Common myeloid progenitor, CD34-positive (primary cell): ENCODE measurements at regions not wholly inside any gene's neighbourhood (a gene's known extent, or its start where the extent isn't known, plus 50 kb on each side); places are given as distances from the start of the nearest gene placed in this dataset.

Experiments
- CTCF ChIA-PET: fragments of 350-600 bp; sonication (Branson Sonifier 250); formaldehyde crosslinking; loops from one replicate; lab custom pipeline; 2021; ENCODE audit warnings: antibody characterized with exemption; lab: Charles Lee
- POLR2A ChIA-PET: fragments of 350-600 bp; sonication (Branson Sonifier 250); formaldehyde crosslinking; loops from one replicate; lab custom pipeline; 2021; ENCODE audit warnings: antibody characterized with exemption; lab: Charles Lee
- DNase-seq, 3 donors: peaks; one replicate each; pipeline versions ENCODE4 v3.0.0 to v3.0.0-alpha.2; 2013
- H3K27ac ChIP-seq, 2 experiments: 1 replicate in 1 of 2; 2 replicates in 1 of 2; pipeline ENCODE4 v1.7.0; 2013; ENCODE audit warnings: inconsistent platforms in 2 of 2, low read length in 2 of 2, mild to moderate bottlenecking in 2 of 2, low read depth in 1 of 2, moderate library complexity in 1 of 2; ENCODE audit not compliant: severe bottlenecking in 2 of 2, insufficient read depth in 1 of 2, poor library complexity in 1 of 2
- H3K27me3 ChIP-seq, 5 experiments: replicated peaks in 2 of 5; 1 replicate in 3 of 5; 2 replicates in 2 of 5; pipeline versions ENCODE4 v1.6.1 to v1.7.0; 2013; ENCODE audit warnings: low read length in 4 of 5, mild to moderate bottlenecking in 2 of 5, moderate library complexity in 2 of 5, inconsistent platforms in 1 of 5; ENCODE audit not compliant: insufficient read depth in 5 of 5, control insufficient read depth in 4 of 5
- H3K36me3 ChIP-seq, 4 experiments: 1 replicate in 2 of 4; 2 replicates in 2 of 4; pipeline versions ENCODE4 v1.6.1 to v1.7.0; 2013; ENCODE audit warnings: low read length in 3 of 4, control low read depth in 1 of 4, mild to moderate bottlenecking in 1 of 4; ENCODE audit not compliant: control insufficient read depth in 4 of 4, insufficient read depth in 4 of 4
- H3K4me1 ChIP-seq, 4 experiments: 1 replicate in 3 of 4; 2 replicates in 1 of 4; pipeline versions ENCODE4 v1.6.1 to v1.7.1; 2013; ENCODE audit warnings: low read length in 3 of 4, mild to moderate bottlenecking in 3 of 4, control low read depth in 1 of 4, inconsistent platforms in 1 of 4, moderate library complexity in 1 of 4; ENCODE audit not compliant: control insufficient read depth in 4 of 4, insufficient read depth in 4 of 4; ENCODE audit errors: control extremely low read depth in 1 of 4
- H3K4me3 ChIP-seq, 7 experiments: 1 replicate in 4 of 7; 2 replicates in 3 of 7; pipeline versions ENCODE4 v1.5.1 to v1.7.0; 2013; ENCODE audit warnings: mild to moderate bottlenecking in 7 of 7, low read length in 6 of 7, moderate library complexity in 6 of 7, inconsistent platforms in 2 of 7, low read depth in 2 of 7, control low read depth in 1 of 7; ENCODE audit not compliant: insufficient read depth in 4 of 7, control insufficient read depth in 1 of 7; ENCODE audit errors: extremely low read depth in 1 of 7
- H3K9me3 ChIP-seq, 5 experiments: 1 replicate in 4 of 5; 2 replicates in 1 of 5; pipeline versions ENCODE4 v1.6.1 to v1.7.1; 2013; ENCODE audit warnings: low read length in 4 of 5, mild to moderate bottlenecking in 2 of 5, inconsistent platforms in 1 of 5, low read depth in 1 of 5, moderate library complexity in 1 of 5; ENCODE audit not compliant: control insufficient read depth in 4 of 5, insufficient read depth in 2 of 5; ENCODE audit errors: control extremely low read depth in 1 of 5
- WGBS: methylation state at CpG from one replicate; pipeline ENCODE4 v1.1.5; 2013; ENCODE audit not compliant: insufficient coverage; 5-methylcytosine and 5-hydroxymethylcytosine counted together

- no peak overlapping the region for H3K4me3 ChIP-seq
- WGBS: 93% methylated on average over 2 of the region's 2 CpGs
- no peaks in the 10 kb centered on the region for H3K27me3 ChIP-seq
- no peaks in the 10 kb centered on the region for H3K36me3 ChIP-seq
- no peaks in the 10 kb centered on the region for H3K4me1 ChIP-seq
- no peaks in the 10 kb centered on the region for H3K9me3 ChIP-seq
- POLR2A ChIA-PET: no interaction called here
- CTCF ChIA-PET: no interaction called here
- H3K27ac ChIP-seq: no peak overlapping the region
- DNase-seq: no peak
Measured at GRCh38 chr13:34048652-34049051, 230.7 kb downstream of the RFC3 start.

GRCh38 chr13:34056733-34057258 lies 238.8 kb downstream of the RFC3 start:
- Histone ChIP-seq H3K4me1 (no peaks in the 10 kb centered on the region), H3K27me3 (no peaks in the 10 kb centered on the region), H3K27ac (no peak overlapping the region), H3K9me3 (peaks cover 0 to 4% (median 0%) of the 10 kb centered on the region in 5 experiments), H3K36me3 (no peaks in the 10 kb centered on the region), H3K4me3 (no peak overlapping the region)
- POLR2A ChIA-PET: no interaction called here
- DNase-seq: no peak
- 100% methylated on average over 1 of the region's 1 CpG for WGBS
- CTCF ChIA-PET: no interaction called here

GRCh38 chr13:34064456-34065205 lies 246.7 kb downstream of the RFC3 start:
- Histone ChIP-seq H3K4me1 (no peaks in the 10 kb centered on the region), H3K36me3 (no peaks in the 10 kb centered on the region), H3K27me3 (no peaks in the 10 kb centered on the region), H3K9me3 (no peaks in the 10 kb centered on the region), H3K4me3 (no peak overlapping the region), H3K27ac (no peak overlapping the region)
- POLR2A ChIA-PET: no interaction called here
- DNase-seq: no peak
- CTCF ChIA-PET: no interaction called here
- 89% methylated on average over 2 of the region's 2 CpGs for WGBS

- WGBS: 80% methylated on average over 1 of the region's 2 CpGs
- CTCF ChIA-PET: no interaction called here
- Histone ChIP-seq H3K9me3 (no peaks in the 10 kb centered on the region), H3K27ac (no peak overlapping the region), H3K4me3 (no peak overlapping the region), H3K36me3 (no peaks in the 10 kb centered on the region), H3K27me3 (no peaks in the 10 kb centered on the region), H3K4me1 (no peaks in the 10 kb centered on the region)
- POLR2A ChIA-PET: no interaction called here
- DNase-seq: no peak
Measured at GRCh38 chr13:34065928-34066327, 248.0 kb downstream of the RFC3 start.

GRCh38 chr13:34066344-34066743 lies 248.4 kb downstream of the RFC3 start:
- Histone ChIP-seq H3K36me3 (no peaks in the 10 kb centered on the region), H3K27ac (no peak overlapping the region), H3K27me3 (no peaks in the 10 kb centered on the region), H3K9me3 (no peaks in the 10 kb centered on the region), H3K4me1 (no peaks in the 10 kb centered on the region), H3K4me3 (no peak overlapping the region)
- DNase-seq: no peak
- ChIA-PET CTCF (no interaction called here), POLR2A (no interaction called here)
- no CpG with 5 or more reads among the region's 1 CpG for WGBS

GRCh38 chr13:34070006-34070405 lies 252.1 kb downstream of the RFC3 start:
- ChIA-PET CTCF (no interaction called here), POLR2A (no interaction called here)
- no peaks in the 10 kb centered on the region for H3K9me3 ChIP-seq
- no peak overlapping the region for H3K4me3 ChIP-seq
- H3K36me3 ChIP-seq: no peaks in the 10 kb centered on the region
- DNase-seq: no peak
- H3K4me1 ChIP-seq: no peaks in the 10 kb centered on the region
- no peak overlapping the region for H3K27ac ChIP-seq
- H3K27me3 ChIP-seq: no peaks in the 10 kb centered on the region

- 100% methylated on average over 2 of the region's 2 CpGs for WGBS
- CTCF ChIA-PET: interaction anchor here (1.4 kb wide), 1 partner anchor 11 kb away, joined by 3 read pairs; no protein-coding TSS in a partner anchor
- no peaks in the 10 kb centered on the region for H3K9me3 ChIP-seq
- H3K27me3 ChIP-seq: no peaks in the 10 kb centered on the region
- no peaks in the 10 kb centered on the region for H3K4me1 ChIP-seq
- no peak overlapping the region for H3K4me3 ChIP-seq
- no peak overlapping the region for H3K27ac ChIP-seq
- H3K36me3 ChIP-seq: no peaks in the 10 kb centered on the region
- DNase-seq: no peak
- POLR2A ChIA-PET: no interaction called here
Measured at GRCh38 chr13:34070544-34071303, 252.8 kb downstream of the RFC3 start.
